ENCODE measurements at regions not wholly inside any gene's neighbourhood (a gene's known extent, or its start where the extent isn't known, plus 50 kb on each side); places are given as distances from the start of the nearest gene placed in this dataset.
"Not testable (repeated sequence)": the region's sequence is repeated elsewhere in the genome, so short reads cannot be mapped to it uniquely, and the experiment has no call there.

DNA sequence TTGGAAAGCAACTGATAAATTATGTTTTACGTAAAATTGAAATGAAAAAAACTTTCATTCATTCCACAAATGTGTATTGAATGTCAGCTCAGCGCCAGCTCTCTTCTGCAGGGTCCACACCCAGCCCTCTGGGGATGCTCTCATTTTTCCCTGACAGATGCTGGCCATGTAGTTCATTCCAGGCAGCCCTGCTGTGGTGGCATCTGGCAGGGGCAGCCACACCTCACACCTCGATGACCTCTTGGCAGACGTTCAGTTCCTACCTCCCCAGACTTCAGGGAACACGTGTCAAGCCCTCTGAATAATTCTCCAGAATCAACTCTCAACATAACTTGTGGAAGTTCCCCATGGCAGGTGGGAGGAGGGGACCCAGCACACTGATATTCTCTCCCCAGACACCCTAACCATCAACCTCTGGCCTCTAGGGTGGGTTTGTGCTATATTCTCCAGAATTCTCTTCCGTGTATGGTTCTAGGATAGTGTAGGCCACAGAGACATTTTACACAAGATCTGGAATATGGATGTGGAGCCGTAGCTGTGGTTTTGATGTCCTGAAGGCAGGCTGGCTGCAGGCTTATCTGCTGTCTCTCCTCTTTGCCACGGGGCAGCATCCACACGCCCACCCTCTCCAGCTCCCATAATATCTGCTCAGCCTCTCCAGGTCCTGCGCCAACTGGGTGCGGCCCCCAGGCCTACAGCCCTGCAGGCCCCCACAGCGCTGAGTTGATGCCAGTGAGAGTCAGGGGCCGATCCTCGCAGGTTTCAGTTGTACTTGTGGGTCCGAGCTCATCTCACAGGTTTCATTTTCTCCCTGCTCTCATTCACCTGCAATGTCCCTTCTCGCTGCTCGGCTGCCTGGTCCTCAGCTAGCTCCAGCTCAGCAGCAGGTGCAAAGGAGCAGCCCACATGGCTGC lies 175.8 kb upstream of the ARID1B start:
- no peak for DNase-seq (ENCODE audit: low read depth)

GRCh38 chr6:156600678-156601077 lies 176.5 kb upstream of the ARID1B start:
- DNase-seq (ENCODE audit: low read depth) = no peak

GRCh38 chr6:156599978-156600590 lies 177.1 kb upstream of the ARID1B start:
- DNase-seq (ENCODE audit: low read depth) = no peak

- DNase-seq (ENCODE audit: low read depth) = no peak
Observed at GRCh38 chr6:156599366-156599765, 177.8 kb upstream of the ARID1B start.

GRCh38 chr6:156598855-156599180 lies 178.4 kb upstream of the ARID1B start:
- no peak for DNase-seq (ENCODE audit: low read depth)

DNA sequence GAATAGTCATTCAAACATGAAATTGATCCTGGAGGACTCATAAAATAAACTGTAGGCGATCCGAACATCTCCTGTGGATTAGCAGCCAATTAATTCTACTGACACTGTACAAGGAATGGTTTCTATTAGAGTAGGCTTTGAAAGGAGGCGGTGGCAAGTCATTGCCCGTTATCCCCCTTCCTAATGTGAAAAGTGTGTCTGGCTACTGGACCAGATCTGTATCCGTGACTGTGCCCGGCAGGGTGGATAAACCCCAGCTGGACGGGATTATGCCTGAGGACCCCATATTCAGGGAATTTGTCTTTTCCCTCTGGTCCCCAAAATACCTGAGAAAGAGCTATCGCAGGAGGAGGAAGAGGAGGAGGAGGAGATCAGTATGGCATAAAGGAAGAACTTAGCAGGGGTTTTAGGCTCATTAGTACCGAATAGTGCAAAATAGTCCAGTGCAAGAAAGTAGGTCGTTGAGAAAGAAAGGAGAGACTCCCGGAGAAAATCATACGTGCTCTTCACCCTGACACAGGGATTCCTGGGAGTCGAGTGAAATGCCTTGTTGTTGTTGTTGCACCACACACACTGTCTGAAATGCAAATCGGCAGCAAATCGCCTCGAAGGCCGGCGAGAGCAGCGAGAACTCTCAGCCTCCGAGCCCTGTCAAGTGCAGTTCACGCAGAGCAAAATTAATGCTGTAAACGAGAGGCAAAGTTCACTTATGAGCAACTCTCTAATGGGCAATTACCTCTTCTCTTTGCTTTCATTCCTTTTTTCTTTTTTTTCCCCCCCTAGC lies 178.9 kb upstream of the ARID1B start:
- no peak for DNase-seq (ENCODE audit: low read depth)

DNA sequence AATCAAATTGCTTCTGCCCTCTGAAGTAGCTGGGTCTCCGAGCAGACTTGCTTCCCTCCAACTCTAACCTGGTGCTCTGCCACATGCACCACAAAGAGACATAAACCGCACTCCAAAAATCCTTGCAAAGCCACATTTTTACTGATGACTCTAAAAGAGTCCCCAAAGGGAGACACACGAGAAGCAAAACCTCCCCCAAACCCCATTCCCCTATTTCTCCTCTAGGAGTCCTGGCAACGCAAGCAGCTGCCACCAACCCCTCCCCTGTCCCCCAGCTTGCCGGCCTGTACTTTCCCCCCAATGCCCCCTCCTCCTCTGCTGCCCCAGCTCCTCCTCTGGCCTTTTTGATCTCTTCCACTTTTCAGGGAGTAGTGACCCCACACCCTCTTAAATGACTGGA lies 180.1 kb upstream of the ARID1B start:
- no peak for DNase-seq (ENCODE audit: low read depth)

DNA sequence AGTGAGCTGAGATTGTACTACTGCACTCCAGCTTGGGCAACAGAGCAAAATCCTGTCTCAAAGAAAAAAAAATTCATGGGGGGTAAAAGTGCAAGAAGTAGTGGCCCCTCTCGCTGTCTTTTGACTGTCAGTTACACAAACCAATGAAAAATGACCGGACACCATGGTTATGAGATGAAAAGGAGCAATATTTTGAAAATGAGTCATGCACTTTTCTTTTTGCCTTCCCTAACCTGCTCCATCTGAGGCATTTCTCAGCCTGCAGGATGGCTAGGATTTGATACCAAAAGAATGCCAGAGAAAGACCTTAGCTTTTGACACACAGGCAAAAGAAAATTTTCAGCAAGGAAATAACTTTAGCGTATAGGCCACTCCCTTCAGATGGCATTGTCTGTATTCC lies 181.7 kb upstream of the ARID1B start:
- no peak for DNase-seq (ENCODE audit: low read depth)

DNA sequence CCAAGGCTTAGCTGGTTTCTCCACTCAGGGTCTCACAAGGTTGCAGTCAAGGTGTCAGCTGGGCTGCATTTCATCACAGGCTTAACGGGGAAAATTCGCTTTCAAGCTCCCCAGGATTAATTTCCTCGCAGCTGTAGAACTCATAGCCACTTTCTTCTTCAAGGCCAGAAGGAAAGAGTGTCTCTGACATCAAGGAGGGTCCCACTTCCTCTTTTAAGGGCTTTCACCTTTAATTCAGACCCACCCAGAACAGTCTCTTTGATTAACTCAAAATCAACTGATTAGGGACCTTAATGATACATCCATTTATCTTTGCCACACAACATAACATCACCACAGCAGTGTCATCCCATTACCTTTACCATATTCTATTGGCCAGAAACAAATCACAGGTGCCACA lies 183.3 kb upstream of the ARID1B start:
- no peak for DNase-seq (ENCODE audit: low read depth)

- no peak for DNase-seq (ENCODE audit: low read depth)
Observed at GRCh38 chr6:156593127-156593526, 184.1 kb upstream of the ARID1B start.

GRCh38 chr6:156590482-156590881 lies 186.7 kb upstream of the ARID1B start:
- DNase-seq (ENCODE audit: low read depth) = no peak

GRCh38 chr6:156589281-156589680 lies 187.9 kb upstream of the ARID1B start:
- DNase-seq (ENCODE audit: low read depth) = no peak

GRCh38 chr6:156587751-156588301 lies 189.4 kb upstream of the ARID1B start:
- no peak for DNase-seq (ENCODE audit: low read depth)

GRCh38 chr6:156587071-156587470 lies 190.1 kb upstream of the ARID1B start:
- no peak for DNase-seq (ENCODE audit: low read depth)

- DNase-seq (ENCODE audit: low read depth) = no peak
Observed at GRCh38 chr6:156585859-156586258, 191.3 kb upstream of the ARID1B start.

DNA sequence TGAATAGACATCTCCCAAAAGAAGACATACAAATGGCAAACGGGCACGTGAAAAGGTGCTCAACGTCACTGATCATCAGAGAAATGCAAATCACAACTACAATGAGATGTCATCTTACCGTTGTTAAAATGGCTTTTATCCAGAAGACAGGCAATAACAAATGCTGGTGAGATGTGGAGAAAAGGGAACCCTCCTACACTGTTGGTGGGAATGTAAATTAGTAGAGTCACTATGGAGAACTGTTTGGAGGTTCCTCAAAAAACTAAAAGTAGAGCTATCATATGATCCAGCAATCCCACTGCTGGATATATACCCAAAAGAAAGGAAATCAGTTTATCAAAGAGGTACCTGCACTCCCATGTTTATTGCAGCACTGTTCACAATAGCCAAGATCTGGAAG lies 193.1 kb upstream of the ARID1B start:
- not testable (repeated sequence) for DNase-seq (ENCODE audit: low read depth)

GRCh38 chr6:156583083-156583482 lies 194.1 kb upstream of the ARID1B start:
- no peak for DNase-seq (ENCODE audit: low read depth)

DNA sequence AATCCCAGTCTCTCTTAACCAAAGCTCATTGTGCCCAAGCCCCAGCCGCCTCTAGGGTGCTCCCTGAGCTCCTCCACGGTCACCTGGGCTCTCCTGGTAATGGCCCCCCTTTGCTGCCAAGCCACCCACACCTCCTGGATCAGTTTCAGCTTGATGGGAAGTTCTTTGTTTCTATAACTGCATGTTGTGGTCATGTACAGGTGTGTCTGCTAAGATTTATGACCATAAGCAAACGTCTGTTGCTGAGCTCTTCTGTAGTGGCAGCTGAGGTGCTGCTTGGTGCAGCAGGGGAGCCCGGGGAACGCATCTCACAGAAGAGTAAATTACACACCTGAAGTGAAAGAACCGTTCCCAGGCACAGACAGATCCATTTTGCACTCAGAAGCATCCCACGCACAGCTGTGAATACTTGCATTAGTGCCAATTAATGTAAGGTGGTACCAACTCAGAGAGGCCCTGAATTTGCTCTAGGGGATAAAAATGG lies 194.6 kb upstream of the ARID1B start:
- DNase-seq (ENCODE audit: low read depth) = no peak

- no peak for DNase-seq (ENCODE audit: low read depth)
Observed at GRCh38 chr6:156579564-156579963, 197.6 kb upstream of the ARID1B start.

GRCh38 chr6:156577749-156578148 lies 199.4 kb upstream of the ARID1B start:
- DNase-seq (ENCODE audit: low read depth) = no peak

DNA sequence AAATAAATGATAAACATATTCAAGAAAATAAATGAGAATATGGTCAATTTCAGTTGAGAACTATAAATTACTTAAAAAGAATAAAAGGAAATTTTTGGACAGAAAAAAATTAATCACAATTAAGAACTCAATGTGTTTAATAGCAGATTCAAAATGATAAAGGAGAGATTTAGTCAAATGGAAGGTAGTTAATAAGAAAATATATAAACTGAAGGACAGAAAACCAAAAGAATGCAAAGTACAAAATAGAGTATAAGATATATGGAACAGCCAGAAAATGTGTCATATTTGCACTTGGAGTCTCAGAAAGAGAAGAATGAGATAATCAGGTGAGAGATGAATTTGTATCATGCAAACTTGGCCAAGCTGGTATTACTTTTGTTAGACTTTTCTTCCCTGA lies 201.8 kb upstream of the ARID1B start:
- DNase-seq (ENCODE audit: low read depth) = no peak

GRCh38 chr6:156564807-156565149 lies 212.4 kb upstream of the ARID1B start:
- no peak for DNase-seq (ENCODE audit: low read depth)
